ENCODE measurements at regions not wholly inside any gene's neighbourhood (a gene's known extent, or its start where the extent isn't known, plus 50 kb on each side); places are given as distances from the start of the nearest gene placed in this dataset.
A peak's percentile ranks its signal among the peaks of the same experiment; 100 is the strongest.
"Not testable (repeated sequence)": the region's sequence is repeated elsewhere in the genome, so short reads cannot be mapped to it uniquely, and the experiment has no call there.

- TF ChIP-seq CTCF (IDR thresholded peaks at IDR 0.05): no peak
- no peak overlapping the region for H3K27ac ChIP-seq
Measured at GRCh38 chr2:160568856-160569255, 75.2 kb upstream of the RBMS1 start.

GRCh38 chr2:160570376-160570775 is 76.8 kb upstream of the RBMS1 start:
- H3K27ac ChIP-seq: peak overlapping the region in 1 of 2 donors; percentile 5
- H3K9me3 ChIP-seq: peaks cover 0 to 7% of the 10 kb centered on the region in 2 donors
- intact Hi-C loops (cut with DNase I): no loop called here
- peaks cover 0 to 46% of the 10 kb centered on the region in 2 donors for H3K4me1 ChIP-seq
- ATAC-seq: peak; percentile 69
- TF ChIP-seq CTCF (IDR thresholded peaks at IDR 0.05): no peak
- peak in 1 of 4 donors; percentile 64 for DNase-seq
- no peaks in the 10 kb centered on the region for H3K27me3 ChIP-seq
- no peak overlapping the region for H3K4me3 ChIP-seq
- no peaks in the 10 kb centered on the region for H3K36me3 ChIP-seq

More at GRCh38 chr2:160568856-160569255, 75.2 kb upstream of the RBMS1 start:
- ATAC-seq (no peak), DNase-seq (no peak)
- H3K27me3 ChIP-seq: no peaks in the 10 kb centered on the region
- H3K36me3 ChIP-seq: no peaks in the 10 kb centered on the region
- intact Hi-C loops (cut with DNase I): no loop called here
- peaks cover 0 to 49% of the 10 kb centered on the region in 2 donors for H3K4me1 ChIP-seq
- H3K9me3 ChIP-seq: peaks cover 0 to 7% of the 10 kb centered on the region in 2 donors
- H3K4me3 ChIP-seq: no peak overlapping the region

GRCh38 chr2:160574468-160575140 is 81.0 kb upstream of the RBMS1 start:
- H3K4me3 ChIP-seq: no peak overlapping the region
- H3K4me1 ChIP-seq: peaks cover 0 to 24% of the 10 kb centered on the region in 2 donors
- no peaks in the 10 kb centered on the region for H3K27me3 ChIP-seq
- ATAC-seq (peak; percentile 62), DNase-seq (no peak)
- peaks cover 0 to 7% of the 10 kb centered on the region in 2 donors for H3K9me3 ChIP-seq
- no peak for TF ChIP-seq CTCF (IDR thresholded peaks at IDR 0.05)
- H3K36me3 ChIP-seq: no peaks in the 10 kb centered on the region
- intact Hi-C loops (cut with DNase I): no loop called here
- H3K27ac ChIP-seq: no peak overlapping the region

- no peak overlapping the region for H3K27ac ChIP-seq
- TF ChIP-seq CTCF (IDR thresholded peaks at IDR 0.05): no peak
- intact Hi-C loops (cut with DNase I): no loop called here
Measured at GRCh38 chr2:160575368-160575767, 81.8 kb upstream of the RBMS1 start.

GRCh38 chr2:160576054-160576499 is 82.5 kb upstream of the RBMS1 start:
- Histone ChIP-seq H3K27ac (peak overlapping the region in 1 of 2 donors; percentile 1), H3K9me3 (peaks cover 0 to 7% of the 10 kb centered on the region in 2 donors), H3K36me3 (no peaks in the 10 kb centered on the region), H3K27me3 (no peaks in the 10 kb centered on the region), H3K4me3 (no peak overlapping the region), H3K4me1 (peaks cover 0 to 9% of the 10 kb centered on the region in 2 donors)
- no peak for TF ChIP-seq CTCF (IDR thresholded peaks at IDR 0.05)
- DNase-seq (no peak), ATAC-seq (no peak)
- intact Hi-C loops (cut with DNase I): no loop called here

More at GRCh38 chr2:160575368-160575767, 81.8 kb upstream of the RBMS1 start:
- H3K27me3 ChIP-seq: no peaks in the 10 kb centered on the region
- H3K9me3 ChIP-seq: peaks cover 0 to 7% of the 10 kb centered on the region in 2 donors
- no peak overlapping the region for H3K4me3 ChIP-seq
- H3K4me1 ChIP-seq: peaks cover 0 to 16% of the 10 kb centered on the region in 2 donors
- DNase-seq (no peak), ATAC-seq (no peak)
- no peaks in the 10 kb centered on the region for H3K36me3 ChIP-seq

GRCh38 chr2:160577081-160577480 is 83.5 kb upstream of the RBMS1 start:
- H3K27me3 ChIP-seq; intact Hi-C loops (cut with DNase I); H3K4me3 ChIP-seq; H3K36me3 ChIP-seq; DNase-seq; ATAC-seq; H3K9me3 ChIP-seq; H3K4me1 ChIP-seq; H3K27ac ChIP-seq: not testable (repeated sequence)
